Uterus (tissue), 3 donors: ENCODE measurements at regions not wholly inside any gene's neighbourhood (a gene's known extent, or its start where the extent isn't known, plus 50 kb on each side); places are given as distances from the start of the nearest gene placed in this dataset.

Experiments used
- DNase-seq, 2 donors: peaks; one replicate each; pipeline ENCODE4 v3.0.0-alpha.2; 2019 to 2020
- H3K27ac ChIP-seq, 2 donors: fragments of 200-600 bp; sonication (generic); 1 replicate in 1 of 2; 2 replicates in 1 of 2; pipeline ENCODE4 v1.5.1; 2016 to 2018
- H3K27me3 ChIP-seq, 2 donors: fragments of 200-600 bp; sonication (generic); one replicate each; pipeline ENCODE4 v1.5.1; 2018 to 2019; ENCODE audit warnings: control low read depth in 1 of 2
- H3K36me3 ChIP-seq, 2 donors: fragments of 200-600 bp; sonication (generic); one replicate each; pipeline ENCODE4 v1.5.1; 2019; ENCODE audit warnings: control low read depth in 1 of 2
- H3K4me1 ChIP-seq, 2 donors: fragments of 200-600 bp; sonication (generic); one replicate each; pipeline ENCODE4 v1.5.1; 2018 to 2019; ENCODE audit warnings: control low read depth in 1 of 2
- H3K4me3 ChIP-seq, 2 donors: fragments of 200-600 bp; sonication (generic); 1 replicate in 1 of 2; 2 replicates in 1 of 2; pipeline ENCODE4 v1.5.1; 2018 to 2019; ENCODE audit warnings: mild to moderate bottlenecking in 1 of 2
- H3K9me3 ChIP-seq, 2 donors: fragments of 200-600 bp; sonication (generic); one replicate each; pipeline ENCODE4 v1.5.1; 2019; ENCODE audit warnings: control low read depth in 1 of 2
- CTCF ChIP-seq, 4 experiments: fragments of 200-600 bp in 2 of 4; fragments of 450-650 bp in 2 of 4; sonication (generic) in 2 of 4; IDR thresholded peaks; one replicate each; pipeline ENCODE4 v1.5.1; 2016 to 2019; ENCODE audit warnings: antibody characterized with exemption in 4 of 4, mild to moderate bottlenecking in 2 of 4, moderate library complexity in 1 of 4
- POLR2A ChIP-seq, 2 donors: fragments of 450-650 bp; IDR thresholded peaks; one replicate each; pipeline ENCODE4 v1.6.1; 2016; ENCODE audit warnings: antibody characterized with exemption in 2 of 2, mild to moderate bottlenecking in 1 of 2, moderate library complexity in 1 of 2
- intact Hi-C: fragments of 100-400 bp; cut with DNase I; formaldehyde crosslinking; loops from one replicate; pipeline ENCODE4 v1.15.1; 2023; ENCODE audit warnings: low total_unique reads
- donor health status: DM: yes; HTN: yes; CAD: no.

- Histone ChIP-seq H3K9me3 (no peaks in the 10 kb centered on the region), H3K27me3 (no peaks in the 10 kb centered on the region), H3K4me3 (no peak overlapping the region), H3K4me1 (no peaks in the 10 kb centered on the region), H3K27ac (no peak overlapping the region), H3K36me3 (no peaks in the 10 kb centered on the region)
- no peak for DNase-seq
- intact Hi-C loops = no loop called here
- TF ChIP-seq CTCF (IDR thresholded peaks at IDR 0.05) = no peak
- TF ChIP-seq POLR2A (IDR thresholded peaks at IDR 0.05) = no peak
Measured at GRCh38 chr6:67679566-67680296, 955.4 kb upstream of the ADGRB3 start.

- intact Hi-C loops = no loop called here
- no peak for DNase-seq
- H3K27me3 ChIP-seq = no peaks in the 10 kb centered on the region
- H3K4me1 ChIP-seq = no peaks in the 10 kb centered on the region
- H3K9me3 ChIP-seq = peaks cover 0 to 4% of the 10 kb centered on the region in 2 donors
- no peak overlapping the region for H3K4me3 ChIP-seq
- H3K27ac ChIP-seq = no peak overlapping the region
- no peaks in the 10 kb centered on the region for H3K36me3 ChIP-seq
- no peak for TF ChIP-seq POLR2A (IDR thresholded peaks at IDR 0.05)
Measured at GRCh38 chr6:67676892-67677291, 958.2 kb upstream of the ADGRB3 start.

GRCh38 chr6:67667637-67668422, 967.3 kb upstream of the ADGRB3 start:
- intact Hi-C loops = no loop called here
- Histone ChIP-seq H3K27ac (no peak overlapping the region), H3K9me3 (no peaks in the 10 kb centered on the region), H3K4me3 (no peak overlapping the region), H3K36me3 (no peaks in the 10 kb centered on the region), H3K27me3 (no peaks in the 10 kb centered on the region), H3K4me1 (no peaks in the 10 kb centered on the region)
- TF ChIP-seq CTCF (IDR thresholded peaks at IDR 0.05) (no peak), POLR2A (IDR thresholded peaks at IDR 0.05) (no peak)
- no peak for DNase-seq

DNA sequence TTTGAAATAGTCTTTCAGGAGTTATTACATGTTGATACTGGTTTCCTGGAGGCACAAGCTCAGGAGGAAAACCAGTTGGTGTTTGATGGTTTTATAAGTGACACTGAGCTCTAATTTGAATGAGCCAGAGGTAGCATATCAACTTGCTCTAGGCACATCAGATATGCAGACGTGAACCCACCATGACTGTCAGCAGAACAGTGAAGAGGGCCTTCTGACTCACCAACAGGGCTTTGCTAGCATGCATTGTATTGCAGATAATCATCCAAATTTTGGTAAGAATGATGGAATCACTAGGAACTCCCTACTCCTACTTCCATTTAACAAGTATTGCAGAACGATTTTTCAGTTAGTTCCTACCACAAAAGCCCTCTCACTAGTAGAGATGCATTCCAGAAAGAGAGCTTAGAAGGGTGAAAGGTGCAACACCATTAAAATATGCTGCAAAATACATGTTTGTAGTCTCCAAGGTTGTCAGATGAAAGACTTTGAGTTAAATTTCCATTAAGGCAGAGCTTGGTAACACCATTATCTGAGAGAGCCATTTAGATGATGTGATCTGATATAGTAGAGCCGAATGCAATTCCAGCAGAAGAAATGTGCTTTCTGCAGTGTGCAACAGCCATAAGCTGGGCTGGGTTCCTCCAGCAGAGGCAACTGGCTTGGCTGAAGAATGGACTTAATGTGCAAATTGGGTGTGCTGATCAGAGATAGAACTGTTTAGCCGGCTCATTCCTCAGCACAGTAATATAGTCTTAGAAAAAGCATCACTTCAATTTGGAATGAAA, 968.7 kb upstream of the ADGRB3 start:
- Histone ChIP-seq H3K4me1 (no peaks in the 10 kb centered on the region), H3K9me3 (no peaks in the 10 kb centered on the region), H3K36me3 (no peaks in the 10 kb centered on the region), H3K27ac (no peak overlapping the region), H3K27me3 (no peaks in the 10 kb centered on the region), H3K4me3 (no peak overlapping the region)
- no peak for TF ChIP-seq POLR2A (IDR thresholded peaks at IDR 0.05)
- no peak for TF ChIP-seq CTCF (IDR thresholded peaks at IDR 0.05)
- intact Hi-C loops = no loop called here
- DNase-seq = no peak

GRCh38 chr6:67664942-67665341, 970.1 kb upstream of the ADGRB3 start:
- no peak for DNase-seq
- Histone ChIP-seq H3K4me1 (no peaks in the 10 kb centered on the region), H3K36me3 (no peaks in the 10 kb centered on the region), H3K27me3 (no peaks in the 10 kb centered on the region), H3K4me3 (no peak overlapping the region), H3K9me3 (no peaks in the 10 kb centered on the region), H3K27ac (no peak overlapping the region)
- intact Hi-C loops = no loop called here
- TF ChIP-seq POLR2A (IDR thresholded peaks at IDR 0.05) (no peak), CTCF (IDR thresholded peaks at IDR 0.05) (no peak)
